MM.1S (cell line): ENCODE measurements at regions not wholly inside any gene's neighbourhood (a gene's known extent, or its start where the extent isn't known, plus 50 kb on each side); places are given as distances from the start of the nearest gene placed in this dataset.
A peak's percentile ranks its signal among the peaks of the same experiment; 100 is the strongest.

Experiments used
- DNase-seq: peaks from one replicate; pipeline ENCODE4 v3.0.0-alpha.2; 2015
- H2AFZ ChIP-seq: fragments of 300-600 bp; sonication (generic); 2 replicates; pipeline ENCODE4 v1.6.0; 2016; ENCODE audit warnings: antibody characterized with exemption, low read length
- H3F3A ChIP-seq: fragments of 300-600 bp; sonication (generic); 2 replicates; pipeline ENCODE4 v1.6.1; 2016; ENCODE audit warnings: mild to moderate bottlenecking, antibody characterized with exemption, low read length, moderate library complexity, mixed read lengths; ENCODE audit not compliant: insufficient read depth
- H3K27ac ChIP-seq: fragments of 300-600 bp; sonication (generic); 2 replicates; pipeline ENCODE4 v1.5.1; 2016; ENCODE audit warnings: mild to moderate bottlenecking, low read length
- H3K27me3 ChIP-seq: fragments of 300-600 bp; sonication (generic); replicated peaks from 2 replicates; pipeline ENCODE4 v1.6.0; 2016; ENCODE audit warnings: low read length; ENCODE audit not compliant: insufficient read depth
- H3K36me3 ChIP-seq: fragments of 300-600 bp; sonication (generic); replicated peaks from 2 replicates; pipeline ENCODE4 v1.6.1; 2016; ENCODE audit warnings: mild to moderate bottlenecking, low read length, mixed read lengths; ENCODE audit not compliant: insufficient read depth
- H3K4me1 ChIP-seq: fragments of 300-600 bp; sonication (generic); 2 replicates; pipeline ENCODE4 v1.6.1; 2016; ENCODE audit warnings: low read length, mixed read lengths
- H3K4me2 ChIP-seq: fragments of 300-600 bp; sonication (generic); 2 replicates; pipeline ENCODE4 v1.6.0; 2016; ENCODE audit warnings: low read depth, low read length
- H3K4me3 ChIP-seq: fragments of 300-600 bp; sonication (generic); 2 replicates; pipeline ENCODE4 v1.5.1; 2016; ENCODE audit warnings: low read length, mixed read lengths
- H3K79me2 ChIP-seq: fragments of 300-600 bp; sonication (generic); 2 replicates; pipeline ENCODE4 v1.6.1; 2016; ENCODE audit warnings: mixed run types, low read length, mixed read lengths
- H3K9ac ChIP-seq: fragments of 300-600 bp; sonication (generic); 2 replicates; pipeline ENCODE4 v1.6.1; 2016; ENCODE audit warnings: low read length, mixed read lengths
- H3K9me2 ChIP-seq: fragments of 300-600 bp; sonication (generic); replicated peaks from 2 replicates; pipeline ENCODE4 v1.6.1; 2016; ENCODE audit warnings: mild to moderate bottlenecking, low read length, mixed read lengths; ENCODE audit not compliant: insufficient read depth
- H3K9me3 ChIP-seq: fragments of 300-600 bp; sonication (generic); replicated peaks from 2 replicates; pipeline ENCODE4 v1.6.1; 2016; ENCODE audit warnings: mild to moderate bottlenecking, low read length, mixed read lengths; ENCODE audit not compliant: insufficient read depth
- H4K20me1 ChIP-seq: fragments of 300-600 bp; sonication (generic); 2 replicates; pipeline ENCODE4 v1.6.1; 2016; ENCODE audit warnings: mild to moderate bottlenecking, low read length, moderate library complexity, mixed read lengths; ENCODE audit not compliant: insufficient read depth
- CTCF ChIP-seq: fragments of 300-600 bp; sonication (generic); IDR thresholded peaks from 2 replicates; pipeline ENCODE4 v1.5.1; 2016; ENCODE audit warnings: antibody characterized with exemption, low read length, mixed read lengths
- EZH2 ChIP-seq: fragments of 300-600 bp; sonication (generic); optimal IDR thresholded peaks from 2 replicates; pipeline ENCODE3; 2017; ENCODE audit warnings: low read depth, mild to moderate bottlenecking, antibody characterized with exemption, low read length, mixed read lengths
- EZH2phosphoT487 ChIP-seq: fragments of 300-600 bp; sonication (generic); IDR thresholded peaks from 2 replicates; pipeline ENCODE4 v1.6.1; 2018; ENCODE audit warnings: antibody characterized with exemption, low read length

- Histone ChIP-seq H3K9ac (no peak overlapping the region), H3K9me2 (no peaks in the 10 kb centered on the region), H4K20me1 (no peaks in the 10 kb centered on the region), H2AFZ (no peak overlapping the region), H3K4me1 (no peaks in the 10 kb centered on the region), H3K27me3 (no peaks in the 10 kb centered on the region), H3K79me2 (no peaks in the 10 kb centered on the region), H3K4me2 (no peak overlapping the region), H3F3A (no peaks in the 10 kb centered on the region), H3K4me3 (no peak overlapping the region), H3K27ac (no peak overlapping the region), H3K9me3 (no peaks in the 10 kb centered on the region), H3K36me3 (no peaks in the 10 kb centered on the region)
- TF ChIP-seq EZH2 = no peak
- peak; percentile 70 for TF ChIP-seq CTCF
- TF ChIP-seq EZH2phosphoT487 = no peak
- peak; percentile 64 for DNase-seq
Observed at GRCh38 chr11:60625262-60625661, 74.2 kb upstream of the MS4A8 start.

GRCh38 chr11:60629399-60629798, 70.0 kb upstream of the MS4A8 start:
- no peaks in the 10 kb centered on the region for H3K27me3 ChIP-seq
- H2AFZ ChIP-seq = no peak overlapping the region
- no peak for DNase-seq
- no peak overlapping the region for H3K4me2 ChIP-seq
- H3K36me3 ChIP-seq = no peaks in the 10 kb centered on the region
- H3K27ac ChIP-seq = no peak overlapping the region
- no peaks in the 10 kb centered on the region for H4K20me1 ChIP-seq
- no peaks in the 10 kb centered on the region; the same call in 1 of the 2 replicates for H3F3A ChIP-seq
- no peak overlapping the region for H3K4me3 ChIP-seq
- no peak overlapping the region for H3K9ac ChIP-seq
- peaks cover 10% of the 10 kb centered on the region for H3K4me1 ChIP-seq
- TF ChIP-seq EZH2 (no peak), EZH2phosphoT487 (no peak), CTCF (no peak)
- no peaks in the 10 kb centered on the region for H3K9me3 ChIP-seq
- no peaks in the 10 kb centered on the region for H3K79me2 ChIP-seq
- H3K9me2 ChIP-seq = no peaks in the 10 kb centered on the region

GRCh38 chr11:60631944-60632343, 67.5 kb upstream of the MS4A8 start:
- Histone ChIP-seq H3K4me2 (no peak overlapping the region), H3K36me3 (no peaks in the 10 kb centered on the region), H3K9ac (no peak overlapping the region), H3F3A (no peaks in the 10 kb centered on the region; the same call in 1 of the 2 replicates), H3K27me3 (no peaks in the 10 kb centered on the region), H3K79me2 (no peaks in the 10 kb centered on the region), H3K9me3 (no peaks in the 10 kb centered on the region), H3K4me3 (no peak overlapping the region), H3K4me1 (peaks cover 10% of the 10 kb centered on the region), H3K9me2 (no peaks in the 10 kb centered on the region), H3K27ac (no peak overlapping the region), H2AFZ (no peak overlapping the region), H4K20me1 (no peaks in the 10 kb centered on the region)
- TF ChIP-seq EZH2phosphoT487 (no peak), EZH2 (no peak), CTCF (no peak)
- no peak for DNase-seq

GRCh38 chr11:60633645-60634044, 65.8 kb upstream of the MS4A8 start:
- peak; percentile 14 for DNase-seq
- no peak overlapping the region for H3K4me2 ChIP-seq
- H3K27ac ChIP-seq = no peak overlapping the region
- no peaks in the 10 kb centered on the region for H3K9me3 ChIP-seq
- no peaks in the 10 kb centered on the region for H3K79me2 ChIP-seq
- no peak overlapping the region for H3K9ac ChIP-seq
- no peak overlapping the region for H3K4me3 ChIP-seq
- H3K4me1 ChIP-seq = peaks cover 10% of the 10 kb centered on the region
- H4K20me1 ChIP-seq = no peaks in the 10 kb centered on the region
- H3K9me2 ChIP-seq = no peaks in the 10 kb centered on the region
- H3K36me3 ChIP-seq = no peaks in the 10 kb centered on the region
- H2AFZ ChIP-seq = no peak overlapping the region
- no peaks in the 10 kb centered on the region; the same call in 1 of the 2 replicates for H3F3A ChIP-seq
- H3K27me3 ChIP-seq = no peaks in the 10 kb centered on the region
- TF ChIP-seq EZH2 (no peak), CTCF (no peak), EZH2phosphoT487 (no peak)
